Upper lobe of right lung (tissue), 1 donor: ENCODE measurements at regions not wholly inside any gene's neighbourhood (a gene's known extent, or its start where the extent isn't known, plus 50 kb on each side); places are given as distances from the start of the nearest gene placed in this dataset.

ENCODE experiments used
- ATAC-seq: fragments of 200-7000 bp; cut with Tn5 transposase; one replicate; pipeline ENCODE4 v1.9.1; 2020; ENCODE audit warnings: mild to moderate bottlenecking, moderate library complexity
- DNase-seq: peaks from one replicate; pipeline ENCODE4 v3.0.0-alpha.2; 2020
- H3K27ac ChIP-seq: fragments of 200-600 bp; one replicate; pipeline ENCODE4 v1.8.0; 2022
- H3K27me3 ChIP-seq: fragments of 200-600 bp; one replicate; pipeline ENCODE4 v1.8.0; 2022; ENCODE audit warnings: mild to moderate bottlenecking
- H3K36me3 ChIP-seq: fragments of 200-600 bp; one replicate; pipeline ENCODE4 v1.8.0; 2022
- H3K4me1 ChIP-seq: fragments of 200-600 bp; one replicate; pipeline ENCODE4 v1.8.0; 2022
- H3K4me3 ChIP-seq: fragments of 200-600 bp; one replicate; pipeline ENCODE4 v1.8.0; 2022; ENCODE audit warnings: mild to moderate bottlenecking
- H3K9me3 ChIP-seq: fragments of 200-600 bp; one replicate; pipeline ENCODE4 v1.8.0; 2022
- CTCF ChIP-seq: fragments of 200-600 bp; IDR thresholded peaks from one replicate; pipeline ENCODE4 v1.8.0; 2022; ENCODE audit warnings: antibody characterized with exemption
- intact Hi-C: fragments of 100-400 bp; cut with DNase I; formaldehyde crosslinking; loops from one replicate; pipeline ENCODE4 v1.11.0; 2022
- donor health status: DM: no; HTN: yes; CAD: no; lungs with severe emphysema.

- intact Hi-C loops, result no loop called here
- Histone ChIP-seq H3K4me1 (no peaks in the 10 kb centered on the region), H3K4me3 (no peak overlapping the region), H3K27me3 (no peaks in the 10 kb centered on the region), H3K9me3 (no peaks in the 10 kb centered on the region), H3K36me3 (no peaks in the 10 kb centered on the region), H3K27ac (no peak overlapping the region)
- ATAC-seq, result no peak
- no peak for DNase-seq
- no peak for TF ChIP-seq CTCF
Measured at GRCh38 chr4:18961879-18962278, 940.3 kb upstream of the LCORL start.

- TF ChIP-seq CTCF, result no peak
- intact Hi-C loops, result no loop called here
- DNase-seq (no peak), ATAC-seq (no peak)
- H3K27ac ChIP-seq, result no peak overlapping the region
- H3K27me3 ChIP-seq, result no peaks in the 10 kb centered on the region
- H3K36me3 ChIP-seq, result no peaks in the 10 kb centered on the region
- H3K9me3 ChIP-seq, result no peaks in the 10 kb centered on the region
- no peak overlapping the region for H3K4me3 ChIP-seq
- H3K4me1 ChIP-seq, result no peaks in the 10 kb centered on the region
Measured at GRCh38 chr4:18961266-18961665, 939.7 kb upstream of the LCORL start.

- Histone ChIP-seq H3K27me3 (no peaks in the 10 kb centered on the region), H3K9me3 (no peaks in the 10 kb centered on the region), H3K4me3 (no peak overlapping the region), H3K36me3 (no peaks in the 10 kb centered on the region), H3K4me1 (no peaks in the 10 kb centered on the region), H3K27ac (no peak overlapping the region)
- no peak for DNase-seq
- no peak for ATAC-seq
- TF ChIP-seq CTCF, result no peak
- intact Hi-C loops, result no loop called here
Measured at GRCh38 chr4:18957716-18958115, 936.2 kb upstream of the LCORL start.

- intact Hi-C loops, result no loop called here
- H3K4me1 ChIP-seq, result no peaks in the 10 kb centered on the region
- H3K27me3 ChIP-seq, result no peaks in the 10 kb centered on the region
- ATAC-seq, result no peak
- no peak for DNase-seq
- H3K36me3 ChIP-seq, result no peaks in the 10 kb centered on the region
- H3K27ac ChIP-seq, result no peak overlapping the region
- no peaks in the 10 kb centered on the region for H3K9me3 ChIP-seq
- no peak overlapping the region for H3K4me3 ChIP-seq
- TF ChIP-seq CTCF, result no peak
Measured at GRCh38 chr4:18954538-18954937, 933.0 kb upstream of the LCORL start.

GRCh38 chr4:18953613-18954012 is 932.1 kb upstream of the LCORL start:
- TF ChIP-seq CTCF, result no peak
- Histone ChIP-seq H3K36me3 (no peaks in the 10 kb centered on the region), H3K4me1 (no peaks in the 10 kb centered on the region), H3K9me3 (no peaks in the 10 kb centered on the region), H3K4me3 (no peak overlapping the region), H3K27ac (no peak overlapping the region), H3K27me3 (no peaks in the 10 kb centered on the region)
- intact Hi-C loops, result no loop called here
- DNase-seq (no peak), ATAC-seq (no peak)

- DNase-seq (no peak), ATAC-seq (no peak)
- H3K9me3 ChIP-seq, result no peaks in the 10 kb centered on the region
- no peak for TF ChIP-seq CTCF
- intact Hi-C loops, result no loop called here
- no peak overlapping the region for H3K27ac ChIP-seq
- H3K36me3 ChIP-seq, result no peaks in the 10 kb centered on the region
- H3K4me1 ChIP-seq, result no peaks in the 10 kb centered on the region
- no peaks in the 10 kb centered on the region for H3K27me3 ChIP-seq
- H3K4me3 ChIP-seq, result no peak overlapping the region
Measured at GRCh38 chr4:18945464-18945863, 923.9 kb upstream of the LCORL start.
